ENCODE measurements at regions not wholly inside any gene's neighbourhood (a gene's known extent, or its start where the extent isn't known, plus 50 kb on each side); places are given as distances from the start of the nearest gene placed in this dataset.

- TF ChIP-seq CTCF (conservative IDR thresholded peaks at IDR 0.05; ENCODE audit: low read depth, low read length) (no peak), EZH2phosphoT487 (IDR thresholded peaks at IDR 0.05; ENCODE audit: borderline replicate concordance, low read length) (no peak)
Observed at GRCh38 chr5:6244339-6244714, 134.0 kb downstream of the MED10 start.

Measured in PC-3 (cell line).